HL-60 (cell line): ENCODE measurements at regions not wholly inside any gene's neighbourhood (a gene's known extent, or its start where the extent isn't known, plus 50 kb on each side); places are given as distances from the start of the nearest gene placed in this dataset.

Experiments
- DNase-seq, 2 experiments: peaks; one replicate each; pipeline ENCODE4 v3.0.0-alpha.2; 2010 to 2020; ENCODE audit warnings: low read depth in 1 of 2, low spot score in 1 of 2
- H3K27ac ChIP-seq: fragments of 250-450 bp; sonication (Bioruptor Pico); replicated peaks from 2 replicates; pipeline ENCODE4 v1.5.1; 2020; ENCODE audit warnings: mild to moderate bottlenecking, moderate library complexity
- H3K27me3 ChIP-seq: fragments of 250-450 bp; sonication (Bioruptor Pico); 2 replicates; pipeline ENCODE4 v1.5.1; 2021; ENCODE audit warnings: mild to moderate bottlenecking, moderate library complexity; ENCODE audit not compliant: insufficient read depth, poor library complexity, severe bottlenecking
- H3K4me3 ChIP-seq: replicated peaks from 2 replicates; pipeline ENCODE4 v1.5.1; 2011; ENCODE audit warnings: mild to moderate bottlenecking, control low read depth, low read length; ENCODE audit not compliant: insufficient read depth
- CTCF ChIP-seq: IDR thresholded peaks from one replicate; pipeline ENCODE4 v1.5.1; 2011; ENCODE audit warnings: low read length, control low read depth, inconsistent platforms; ENCODE audit not compliant: insufficient read depth
- GABPA ChIP-seq: IDR thresholded peaks from 2 replicates; pipeline ENCODE4 v1.6.1; 2012; ENCODE audit warnings: low read depth
- POLR2AphosphoS5 ChIP-seq: IDR thresholded peaks from 2 replicates; pipeline ENCODE4 v1.6.1; 2012; ENCODE audit warnings: low read depth
- REST ChIP-seq: IDR thresholded peaks from 2 replicates; pipeline ENCODE4 v1.6.1; 2012; ENCODE audit warnings: low read depth; ENCODE audit not compliant: insufficient replicate concordance
- SPI1 ChIP-seq: IDR thresholded peaks from 2 replicates; pipeline ENCODE4 v1.6.1; 2012; ENCODE audit warnings: low read depth, mild to moderate bottlenecking, borderline replicate concordance

GRCh38 chr3:5448816-5449215, 261.3 kb downstream of the EDEM1 start:
- DNase-seq: no peak
- H3K4me3 ChIP-seq: no peak overlapping the region
- H3K27me3 ChIP-seq: no peaks in the 10 kb centered on the region
- TF ChIP-seq CTCF (no peak), POLR2AphosphoS5 (no peak), GABPA (no peak), SPI1 (no peak), REST (no peak)
- no peak overlapping the region for H3K27ac ChIP-seq

GRCh38 chr3:5456199-5456598, 268.7 kb downstream of the EDEM1 start:
- Histone ChIP-seq H3K4me3 (no peak overlapping the region), H3K27me3 (no peaks in the 10 kb centered on the region), H3K27ac (no peak overlapping the region)
- no peak for DNase-seq
- TF ChIP-seq REST: no peak
- TF ChIP-seq GABPA: no peak
- no peak for TF ChIP-seq POLR2AphosphoS5
- no peak for TF ChIP-seq CTCF
- no peak for TF ChIP-seq SPI1

- H3K4me3 ChIP-seq: no peak overlapping the region
- DNase-seq: no peak
- no peak overlapping the region for H3K27ac ChIP-seq
- H3K27me3 ChIP-seq: no peaks in the 10 kb centered on the region
- TF ChIP-seq SPI1 (no peak), REST (no peak), CTCF (no peak), GABPA (no peak), POLR2AphosphoS5 (no peak)
These were observed 271.0 kb downstream of the EDEM1 start for GRCh38 chr3:5458526-5458925.
